Activated naive CD8-positive, alpha-beta T cell treated with anti-CD3 and anti-CD28 coated beads for 36 hours (primary cell): ENCODE measurements at regions not wholly inside any gene's neighbourhood (a gene's known extent, or its start where the extent isn't known, plus 50 kb on each side); places are given as distances from the start of the nearest gene placed in this dataset.
"Not testable (repeated sequence)": the region's sequence is repeated elsewhere in the genome, so short reads cannot be mapped to it uniquely, and the experiment has no call there.

Source experiments
- DNase-seq: peaks from one replicate; pipeline ENCODE4 v3.0.0; 2021
- H3K27ac Mint-ChIP-seq: one replicate; pipeline ENCODE4 v1.8.0; 2022; ENCODE audit warnings: mild to moderate bottlenecking, moderate library complexity, mixed read lengths
- H3K27me3 Mint-ChIP-seq: one replicate; pipeline ENCODE4 v1.8.0; 2022; ENCODE audit warnings: mild to moderate bottlenecking, mixed read lengths
- H3K36me3 Mint-ChIP-seq: one replicate; pipeline ENCODE4 v1.8.0; 2021; ENCODE audit warnings: mild to moderate bottlenecking, mixed read lengths
- H3K4me1 Mint-ChIP-seq: one replicate; pipeline ENCODE4 v1.8.0; 2021; ENCODE audit warnings: mixed read lengths
- H3K4me3 Mint-ChIP-seq: one replicate; pipeline ENCODE4 v1.8.0; 2022; ENCODE audit warnings: mild to moderate bottlenecking, moderate library complexity, mixed read lengths
- H3K9me3 Mint-ChIP-seq: one replicate; pipeline ENCODE4 v1.8.0; 2022; ENCODE audit warnings: mixed read lengths

GRCh38 chr2:210964141-210964764 is 407.9 kb downstream of the CPS1 start:
- H3K4me3 Mint-ChIP-seq: no peak overlapping the region
- no peak for DNase-seq
- H3K27me3 Mint-ChIP-seq: no peaks in the 10 kb centered on the region
- no peaks in the 10 kb centered on the region for H3K9me3 Mint-ChIP-seq
- no peaks in the 10 kb centered on the region for H3K36me3 Mint-ChIP-seq
- no peak overlapping the region for H3K27ac Mint-ChIP-seq
- H3K4me1 Mint-ChIP-seq: no peaks in the 10 kb centered on the region

GRCh38 chr2:210965472-210965871 is 409.1 kb downstream of the CPS1 start:
- peaks cover 5% of the 10 kb centered on the region for H3K9me3 Mint-ChIP-seq
- no peaks in the 10 kb centered on the region for H3K4me1 Mint-ChIP-seq
- H3K4me3 Mint-ChIP-seq: no peak overlapping the region
- DNase-seq: no peak
- no peaks in the 10 kb centered on the region for H3K27me3 Mint-ChIP-seq
- no peaks in the 10 kb centered on the region for H3K36me3 Mint-ChIP-seq
- no peak overlapping the region for H3K27ac Mint-ChIP-seq

DNA sequence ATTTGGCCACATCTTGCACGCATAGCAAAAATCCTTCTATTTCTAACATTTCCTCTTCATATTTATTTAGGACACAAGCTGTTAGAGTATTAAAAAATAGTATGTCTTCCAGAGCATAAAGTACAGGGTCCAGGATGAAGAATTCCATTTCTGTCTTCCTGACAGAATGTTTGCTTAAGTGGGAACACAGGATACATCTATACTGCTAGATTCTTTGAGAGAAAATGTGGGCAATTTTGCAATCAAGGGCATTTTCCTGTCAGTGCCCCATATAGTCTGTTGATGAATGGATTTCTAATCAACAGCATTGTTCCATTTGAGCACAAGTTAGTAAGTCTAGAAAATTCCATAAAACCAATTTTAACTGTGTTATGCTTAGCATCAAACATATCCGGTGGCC is 409.9 kb downstream of the CPS1 start:
- DNase-seq: no peak
- Mint-ChIP-seq H3K4me1 (no peaks in the 10 kb centered on the region), H3K4me3 (no peak overlapping the region), H3K36me3 (no peaks in the 10 kb centered on the region), H3K27me3 (no peaks in the 10 kb centered on the region), H3K27ac (no peak overlapping the region), H3K9me3 (peaks cover 5% of the 10 kb centered on the region)

- no peak for DNase-seq
- H3K27ac Mint-ChIP-seq: no peak overlapping the region
- peaks cover 5% of the 10 kb centered on the region for H3K9me3 Mint-ChIP-seq
- H3K27me3 Mint-ChIP-seq: no peaks in the 10 kb centered on the region
- no peak overlapping the region for H3K4me3 Mint-ChIP-seq
- H3K4me1 Mint-ChIP-seq: no peaks in the 10 kb centered on the region
- no peaks in the 10 kb centered on the region for H3K36me3 Mint-ChIP-seq
Observed at GRCh38 chr2:210971431-210971830, 415.0 kb downstream of the CPS1 start.

DNA sequence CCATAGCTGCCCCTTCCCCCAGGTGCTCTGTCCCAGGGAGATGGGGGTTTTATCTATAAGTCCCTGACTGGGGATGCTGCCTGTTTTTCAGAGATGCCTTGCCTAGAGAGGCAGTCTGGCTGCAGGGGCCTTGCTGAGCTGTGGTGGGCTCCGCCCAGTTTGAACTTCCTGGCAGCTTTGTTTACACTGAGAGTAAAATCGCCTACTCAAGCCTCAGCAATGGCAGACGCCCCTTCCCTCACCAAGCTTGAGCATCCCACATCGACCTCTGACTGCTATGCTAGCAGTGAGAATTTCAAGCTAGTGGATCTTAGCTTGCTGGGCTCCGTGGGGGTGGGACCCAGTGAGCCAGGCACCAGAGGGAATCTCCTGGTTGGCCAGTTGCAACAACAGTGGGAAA is 430.4 kb downstream of the CPS1 start:
- H3K27me3 Mint-ChIP-seq, DNase-seq, H3K9me3 Mint-ChIP-seq, H3K27ac Mint-ChIP-seq, H3K36me3 Mint-ChIP-seq, H3K4me3 Mint-ChIP-seq, H3K4me1 Mint-ChIP-seq: not testable (repeated sequence)

GRCh38 chr2:210991107-210991506 is 434.7 kb downstream of the CPS1 start:
- Mint-ChIP-seq H3K9me3 (peaks cover 9% of the 10 kb centered on the region), H3K27ac (no peak overlapping the region), H3K27me3 (no peaks in the 10 kb centered on the region), H3K4me1 (no peaks in the 10 kb centered on the region), H3K36me3 (no peaks in the 10 kb centered on the region), H3K4me3 (no peak overlapping the region)
- DNase-seq: no peak

- Mint-ChIP-seq H3K4me3 (no peak overlapping the region), H3K36me3 (no peaks in the 10 kb centered on the region), H3K27ac (no peak overlapping the region), H3K4me1 (no peaks in the 10 kb centered on the region), H3K9me3 (peaks cover 10% of the 10 kb centered on the region), H3K27me3 (no peaks in the 10 kb centered on the region)
- no peak for DNase-seq
Observed at GRCh38 chr2:210994104-210994503, 437.7 kb downstream of the CPS1 start.

- H3K36me3 Mint-ChIP-seq: no peaks in the 10 kb centered on the region
- no peaks in the 10 kb centered on the region for H3K27me3 Mint-ChIP-seq
- no peaks in the 10 kb centered on the region for H3K4me1 Mint-ChIP-seq
- H3K9me3 Mint-ChIP-seq: peaks cover 10% of the 10 kb centered on the region
- no peak overlapping the region for H3K4me3 Mint-ChIP-seq
- no peak for DNase-seq
- no peak overlapping the region for H3K27ac Mint-ChIP-seq
Observed at GRCh38 chr2:210997373-210997772, 441.0 kb downstream of the CPS1 start.

DNA sequence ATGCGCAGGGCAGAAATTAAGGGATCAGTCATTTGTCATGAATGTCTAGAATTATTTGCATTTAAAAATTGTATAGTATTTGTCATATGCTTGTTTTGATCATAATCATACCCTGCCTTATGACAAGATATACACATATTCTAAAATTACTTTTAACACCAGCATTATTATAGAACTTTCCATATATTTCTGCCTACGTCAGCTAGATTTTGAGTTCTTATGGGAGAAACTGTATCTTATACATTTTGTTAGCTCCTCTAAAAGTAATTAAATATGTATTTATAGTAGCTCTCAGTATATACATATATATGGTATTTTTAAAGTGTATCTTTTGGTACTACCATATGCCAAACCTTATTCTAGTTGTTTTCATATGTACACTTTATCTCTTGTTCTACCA is 441.9 kb downstream of the CPS1 start:
- Mint-ChIP-seq H3K4me1 (no peaks in the 10 kb centered on the region), H3K4me3 (no peak overlapping the region), H3K9me3 (peaks cover 10% of the 10 kb centered on the region), H3K36me3 (no peaks in the 10 kb centered on the region), H3K27ac (no peak overlapping the region), H3K27me3 (no peaks in the 10 kb centered on the region)
- no peak for DNase-seq

GRCh38 chr2:211014376-211014775 is 458.0 kb downstream of the CPS1 start:
- H3K4me1 Mint-ChIP-seq: no peaks in the 10 kb centered on the region
- no peaks in the 10 kb centered on the region for H3K36me3 Mint-ChIP-seq
- H3K27ac Mint-ChIP-seq: no peak overlapping the region
- H3K27me3 Mint-ChIP-seq: no peaks in the 10 kb centered on the region
- no peaks in the 10 kb centered on the region for H3K9me3 Mint-ChIP-seq
- DNase-seq: no peak
- no peak overlapping the region for H3K4me3 Mint-ChIP-seq

DNA sequence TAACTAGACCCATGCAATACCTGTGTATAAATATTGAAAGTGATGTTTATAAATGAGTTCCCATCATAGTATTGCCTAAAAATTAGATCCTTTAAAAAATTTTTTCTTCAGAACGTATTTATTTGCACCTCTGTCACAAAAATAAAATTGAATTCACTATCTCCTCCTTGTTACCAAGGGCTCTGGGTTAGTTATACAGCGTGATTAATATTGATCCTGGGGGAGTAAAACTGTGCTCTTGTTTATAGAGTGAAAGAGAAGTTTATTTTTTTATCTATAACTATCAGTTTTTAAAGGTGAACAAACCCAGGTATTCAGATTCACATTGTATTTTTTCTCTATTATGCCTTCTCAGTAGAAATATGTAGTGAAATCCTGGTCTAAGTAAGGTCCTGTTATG is 458.5 kb downstream of the CPS1 start:
- DNase-seq: no peak
- no peaks in the 10 kb centered on the region for H3K4me1 Mint-ChIP-seq
- H3K9me3 Mint-ChIP-seq: no peaks in the 10 kb centered on the region
- no peak overlapping the region for H3K4me3 Mint-ChIP-seq
- H3K36me3 Mint-ChIP-seq: no peaks in the 10 kb centered on the region
- H3K27me3 Mint-ChIP-seq: no peaks in the 10 kb centered on the region
- no peak overlapping the region for H3K27ac Mint-ChIP-seq

GRCh38 chr2:211025089-211025488 is 468.7 kb downstream of the CPS1 start:
- not testable (repeated sequence) for H3K27me3 Mint-ChIP-seq, H3K4me3 Mint-ChIP-seq, H3K4me1 Mint-ChIP-seq, H3K36me3 Mint-ChIP-seq, DNase-seq, H3K27ac Mint-ChIP-seq
- H3K9me3 Mint-ChIP-seq: peaks cover 23% of the 10 kb centered on the region

GRCh38 chr2:211026109-211026508 is 469.7 kb downstream of the CPS1 start:
- H3K27me3 Mint-ChIP-seq: no peaks in the 10 kb centered on the region
- H3K27ac Mint-ChIP-seq: no peak overlapping the region
- DNase-seq: no peak
- peaks cover 23% of the 10 kb centered on the region for H3K9me3 Mint-ChIP-seq
- no peaks in the 10 kb centered on the region for H3K36me3 Mint-ChIP-seq
- H3K4me1 Mint-ChIP-seq: no peaks in the 10 kb centered on the region
- no peak overlapping the region for H3K4me3 Mint-ChIP-seq

- no peaks in the 10 kb centered on the region for H3K4me1 Mint-ChIP-seq
- H3K27me3 Mint-ChIP-seq: no peaks in the 10 kb centered on the region
- no peak overlapping the region for H3K4me3 Mint-ChIP-seq
- no peak for DNase-seq
- H3K9me3 Mint-ChIP-seq: peaks cover 17% of the 10 kb centered on the region
- H3K27ac Mint-ChIP-seq: no peak overlapping the region
- H3K36me3 Mint-ChIP-seq: no peaks in the 10 kb centered on the region
Observed at GRCh38 chr2:211027976-211028375, 471.6 kb downstream of the CPS1 start.

- H3K4me3 Mint-ChIP-seq: no peak overlapping the region
- H3K4me1 Mint-ChIP-seq: no peaks in the 10 kb centered on the region
- H3K27ac Mint-ChIP-seq: no peak overlapping the region
Observed at GRCh38 chr2:211033765-211034164, 477.4 kb downstream of the CPS1 start.

GRCh38 chr2:211035548-211036185 is 479.3 kb downstream of the CPS1 start:
- Mint-ChIP-seq H3K9me3 (no peaks in the 10 kb centered on the region), H3K4me1 (no peaks in the 10 kb centered on the region), H3K4me3 (no peak overlapping the region), H3K27me3 (no peaks in the 10 kb centered on the region), H3K27ac (no peak overlapping the region), H3K36me3 (no peaks in the 10 kb centered on the region)
- DNase-seq: no peak

More at GRCh38 chr2:211033765-211034164, 477.4 kb downstream of the CPS1 start:
- Mint-ChIP-seq H3K9me3 (no peaks in the 10 kb centered on the region), H3K36me3 (no peaks in the 10 kb centered on the region), H3K27me3 (no peaks in the 10 kb centered on the region)
- DNase-seq: no peak
